ENCODE measurements at regions not wholly inside any gene's neighbourhood (a gene's known extent, or its start where the extent isn't known, plus 50 kb on each side); places are given as distances from the start of the nearest gene placed in this dataset.
"Not testable (repeated sequence)": the region's sequence is repeated elsewhere in the genome, so short reads cannot be mapped to it uniquely, and the experiment has no call there.

DNA sequence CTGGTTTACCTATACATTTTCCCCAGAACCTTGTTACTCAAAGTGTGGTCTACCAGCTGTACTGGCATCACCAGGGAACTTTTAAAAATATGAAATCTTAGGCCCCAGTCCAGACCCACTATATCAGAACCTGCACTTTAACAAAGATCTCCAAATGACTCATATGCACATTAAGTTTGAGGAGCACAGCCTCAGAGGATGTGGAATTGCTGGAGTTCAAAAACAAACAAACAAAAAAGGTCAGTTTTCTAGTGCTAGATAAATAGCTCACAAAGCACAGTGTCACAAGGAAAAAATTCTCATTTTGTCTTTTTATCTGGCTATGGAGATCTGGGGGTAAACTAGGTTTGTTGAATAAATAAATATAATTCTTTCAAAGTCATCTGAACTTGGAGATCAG is 68.9 kb upstream of the ANKRD55 start:
- Histone ChIP-seq H3K4me3 (ENCODE audit: insufficient read depth, low read depth, low read length) (no peak overlapping the region), H3K4me1 (ENCODE audit: control insufficient read depth, insufficient read depth, low read length) (no peaks in the 10 kb centered on the region), H3K9me3 (ENCODE audit: control insufficient read depth, low read length) (no peaks in the 10 kb centered on the region), H3K27me3 (ENCODE audit: control insufficient read depth, insufficient read depth, low read length, poor library complexity, severe bottlenecking) (no peaks in the 10 kb centered on the region), H3K27ac (ENCODE audit: insufficient read depth, low read depth, low read length, poor library complexity, severe bottlenecking) (no peak overlapping the region), H3K36me3 (ENCODE audit: control insufficient read depth, insufficient read depth, low read length) (no peaks in the 10 kb centered on the region)

DNA sequence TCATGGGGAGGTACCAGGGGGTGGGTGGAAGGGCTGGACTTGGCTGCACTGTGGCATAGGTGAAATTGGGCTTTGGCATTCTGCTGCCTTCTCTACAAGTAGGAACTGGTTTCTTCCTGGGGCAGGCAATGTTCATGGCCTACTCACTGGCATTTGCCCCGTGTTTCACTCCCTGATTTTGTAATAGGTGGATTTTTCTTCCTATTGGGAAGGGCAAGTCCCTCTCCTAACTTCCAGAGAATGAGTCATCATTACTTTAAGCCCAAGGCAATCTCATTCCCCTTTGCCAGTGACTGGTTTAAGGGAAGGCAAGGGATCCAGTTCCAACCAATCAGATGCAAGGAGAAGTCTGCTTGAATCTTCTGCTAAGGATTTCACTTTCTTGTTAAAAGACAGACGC is 67.9 kb upstream of the ANKRD55 start:
- no peaks in the 10 kb centered on the region for H3K9me3 ChIP-seq (ENCODE audit: control insufficient read depth, low read length)
- H3K27ac ChIP-seq (ENCODE audit: insufficient read depth, low read depth, low read length, poor library complexity, severe bottlenecking): no peak overlapping the region
- H3K4me1 ChIP-seq (ENCODE audit: control insufficient read depth, insufficient read depth, low read length): no peaks in the 10 kb centered on the region
- H3K36me3 ChIP-seq (ENCODE audit: control insufficient read depth, insufficient read depth, low read length): no peaks in the 10 kb centered on the region
- no peak overlapping the region for H3K4me3 ChIP-seq (ENCODE audit: insufficient read depth, low read depth, low read length)
- WGBS, 2 experiments: 90 to 96% methylated on average over 2 of the region's 2 CpGs
- no peaks in the 10 kb centered on the region for H3K27me3 ChIP-seq (ENCODE audit: control insufficient read depth, insufficient read depth, low read length, poor library complexity, severe bottlenecking)

DNA sequence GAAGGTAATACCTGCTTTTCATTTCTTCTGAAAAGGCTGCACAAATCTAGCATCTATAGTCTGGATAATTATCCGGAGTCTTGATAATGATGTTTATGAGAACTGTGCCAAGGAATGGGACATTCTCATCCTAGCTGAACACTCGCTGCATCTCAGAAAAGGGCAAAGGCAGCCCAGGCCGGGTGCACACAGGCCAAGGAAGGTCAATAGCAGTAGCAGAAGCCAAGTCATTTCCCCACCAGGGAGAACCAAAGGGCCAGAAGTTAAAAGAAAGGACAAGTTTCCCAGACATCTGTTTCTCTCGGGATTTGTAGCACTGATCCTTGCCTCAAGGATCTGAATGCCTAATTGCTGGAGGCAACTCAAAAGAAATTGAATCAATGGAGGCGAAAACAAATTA is 66.1 kb upstream of the ANKRD55 start:
- Histone ChIP-seq H3K27me3 (ENCODE audit: control insufficient read depth, insufficient read depth, low read length, poor library complexity, severe bottlenecking) (no peaks in the 10 kb centered on the region), H3K4me3 (ENCODE audit: insufficient read depth, low read depth, low read length) (no peak overlapping the region), H3K9me3 (ENCODE audit: control insufficient read depth, low read length) (no peaks in the 10 kb centered on the region), H3K36me3 (ENCODE audit: control insufficient read depth, insufficient read depth, low read length) (no peaks in the 10 kb centered on the region), H3K4me1 (ENCODE audit: control insufficient read depth, insufficient read depth, low read length) (no peaks in the 10 kb centered on the region), H3K27ac (ENCODE audit: insufficient read depth, low read depth, low read length, poor library complexity, severe bottlenecking) (no peak overlapping the region)
- 91 to 93% methylated on average over 5 of the region's 5 CpGs for WGBS, 2 experiments

DNA sequence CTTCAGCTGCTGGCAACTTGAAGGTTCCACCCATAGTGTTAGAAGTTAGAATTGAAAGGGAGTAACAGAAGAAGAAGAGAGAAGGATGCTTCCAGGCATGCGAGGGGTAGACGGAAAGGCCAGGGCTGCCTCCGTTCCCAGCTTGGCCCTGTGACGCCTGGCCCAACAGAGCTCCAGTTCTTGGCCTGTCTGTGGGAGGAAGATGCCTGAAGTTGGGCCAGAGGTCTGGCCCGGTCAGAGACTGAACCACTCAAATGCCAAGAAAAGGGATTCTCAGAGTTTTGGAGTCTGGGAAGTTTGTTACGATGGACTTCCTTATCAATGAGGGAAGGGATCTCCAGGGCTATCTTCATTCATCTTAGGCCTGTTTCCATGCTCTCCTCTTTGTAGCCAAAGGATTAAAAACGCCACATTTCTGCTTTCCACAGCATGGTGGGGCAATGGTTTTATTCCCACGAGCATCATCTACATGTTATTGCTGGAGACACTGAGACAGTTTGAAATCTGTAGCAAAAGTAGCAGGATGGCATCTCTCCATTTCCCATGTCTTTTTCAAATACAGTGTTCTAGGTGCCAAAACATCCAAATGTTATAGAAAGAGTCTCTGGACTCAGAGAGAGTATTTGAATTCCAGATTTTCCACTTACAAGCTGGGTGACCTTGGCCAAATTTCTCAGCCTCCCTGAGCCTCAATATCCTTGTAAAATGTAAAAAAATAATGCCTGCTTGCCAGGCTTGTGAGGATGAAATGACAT is 65.4 kb upstream of the ANKRD55 start:
- no peaks in the 10 kb centered on the region for H3K4me1 ChIP-seq (ENCODE audit: control insufficient read depth, insufficient read depth, low read length)
- H3K4me3 ChIP-seq (ENCODE audit: insufficient read depth, low read depth, low read length): no peak overlapping the region
- H3K36me3 ChIP-seq (ENCODE audit: control insufficient read depth, insufficient read depth, low read length): no peaks in the 10 kb centered on the region
- H3K27me3 ChIP-seq (ENCODE audit: control insufficient read depth, insufficient read depth, low read length, poor library complexity, severe bottlenecking): no peaks in the 10 kb centered on the region
- 94 to 95% methylated on average over 8 of the region's 8 CpGs for WGBS, 2 experiments
- no peaks in the 10 kb centered on the region for H3K9me3 ChIP-seq (ENCODE audit: control insufficient read depth, low read length)
- H3K27ac ChIP-seq (ENCODE audit: insufficient read depth, low read depth, low read length, poor library complexity, severe bottlenecking): no peak overlapping the region

DNA sequence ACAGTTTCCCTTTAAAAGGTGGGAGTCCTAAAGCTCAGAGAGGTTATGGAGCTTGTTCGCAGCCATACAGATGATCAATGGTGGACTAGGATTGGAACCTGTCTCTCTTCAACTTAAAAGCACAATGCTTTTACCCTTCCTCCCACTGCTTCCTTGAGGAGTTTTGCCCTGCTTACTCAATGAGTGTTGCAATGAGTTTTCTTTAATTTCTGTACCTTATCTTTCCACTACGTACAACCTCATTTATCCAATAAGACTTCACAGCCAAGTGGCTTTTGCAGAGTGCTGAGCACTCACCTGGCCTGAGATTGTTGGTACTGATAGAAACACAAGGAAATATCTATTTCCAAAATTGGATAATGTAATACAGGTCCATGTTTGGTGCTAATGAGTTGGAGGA is 64.7 kb upstream of the ANKRD55 start:
- H3K9me3 ChIP-seq (ENCODE audit: control insufficient read depth, low read length): no peaks in the 10 kb centered on the region
- WGBS, 2 experiments: 50% methylated on average over 2 of the region's 2 CpGs
- no peak overlapping the region for H3K27ac ChIP-seq (ENCODE audit: insufficient read depth, low read depth, low read length, poor library complexity, severe bottlenecking)
- no peaks in the 10 kb centered on the region for H3K27me3 ChIP-seq (ENCODE audit: control insufficient read depth, insufficient read depth, low read length, poor library complexity, severe bottlenecking)
- H3K4me3 ChIP-seq (ENCODE audit: insufficient read depth, low read depth, low read length): no peak overlapping the region
- no peaks in the 10 kb centered on the region for H3K4me1 ChIP-seq (ENCODE audit: control insufficient read depth, insufficient read depth, low read length)
- no peaks in the 10 kb centered on the region for H3K36me3 ChIP-seq (ENCODE audit: control insufficient read depth, insufficient read depth, low read length)

DNA sequence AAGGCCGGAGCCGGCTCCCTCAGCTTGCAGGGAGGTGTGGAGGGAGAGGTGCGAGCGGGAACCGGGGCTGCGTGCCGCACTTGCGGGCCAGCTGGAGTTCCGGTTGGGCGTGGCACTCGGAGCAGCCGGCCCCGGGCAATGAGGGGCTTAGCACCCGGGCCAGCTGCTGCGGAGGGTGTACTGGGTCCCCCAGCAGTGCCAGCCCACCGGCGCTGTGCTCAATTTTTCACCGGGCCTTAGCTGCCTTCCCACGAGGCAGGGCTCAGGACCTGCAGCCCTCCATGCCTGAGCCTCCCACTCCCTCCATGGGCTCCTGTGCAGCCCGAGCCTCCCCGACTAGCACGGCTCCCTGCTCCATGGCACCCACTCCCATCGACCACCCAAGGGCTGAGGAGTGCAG is 62.2 kb upstream of the ANKRD55 start:
- H3K27me3 ChIP-seq (ENCODE audit: control insufficient read depth, insufficient read depth, low read length, poor library complexity, severe bottlenecking); H3K4me1 ChIP-seq (ENCODE audit: control insufficient read depth, insufficient read depth, low read length); H3K27ac ChIP-seq (ENCODE audit: insufficient read depth, low read depth, low read length, poor library complexity, severe bottlenecking); H3K36me3 ChIP-seq (ENCODE audit: control insufficient read depth, insufficient read depth, low read length); H3K4me3 ChIP-seq (ENCODE audit: insufficient read depth, low read depth, low read length); H3K9me3 ChIP-seq (ENCODE audit: control insufficient read depth, low read length): not testable (repeated sequence)
- WGBS, 2 experiments: 93 to 94% methylated on average over 11 to 22 of the region's 23 CpGs

DNA sequence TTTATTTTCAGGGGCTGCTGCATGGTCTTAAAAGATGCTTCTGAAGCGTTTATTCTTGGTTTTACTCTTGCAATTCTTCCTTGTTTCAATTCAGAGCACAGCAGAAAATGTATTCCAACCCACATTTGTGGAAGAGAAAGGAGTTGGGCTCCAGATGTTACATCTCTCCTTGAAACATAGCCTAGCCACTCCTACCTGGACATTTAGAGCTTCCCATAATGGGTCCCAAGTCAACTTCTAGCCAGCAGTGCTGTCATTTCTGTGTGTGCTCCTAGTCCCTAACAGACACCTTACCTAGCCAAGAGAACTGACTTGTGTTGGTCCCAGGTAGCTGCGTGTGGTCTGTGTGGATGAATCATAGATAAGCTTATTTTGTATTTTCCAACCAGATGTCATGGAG is 61.2 kb upstream of the ANKRD55 start:
- Histone ChIP-seq H3K9me3 (ENCODE audit: control insufficient read depth, low read length) (no peaks in the 10 kb centered on the region), H3K27me3 (ENCODE audit: control insufficient read depth, insufficient read depth, low read length, poor library complexity, severe bottlenecking) (no peaks in the 10 kb centered on the region), H3K4me1 (ENCODE audit: control insufficient read depth, insufficient read depth, low read length) (no peaks in the 10 kb centered on the region), H3K36me3 (ENCODE audit: control insufficient read depth, insufficient read depth, low read length) (no peaks in the 10 kb centered on the region), H3K4me3 (ENCODE audit: insufficient read depth, low read depth, low read length) (no peak overlapping the region), H3K27ac (ENCODE audit: insufficient read depth, low read depth, low read length, poor library complexity, severe bottlenecking) (no peak overlapping the region)
- 87 to 96% methylated on average over 2 of the region's 2 CpGs for WGBS, 2 experiments

DNA sequence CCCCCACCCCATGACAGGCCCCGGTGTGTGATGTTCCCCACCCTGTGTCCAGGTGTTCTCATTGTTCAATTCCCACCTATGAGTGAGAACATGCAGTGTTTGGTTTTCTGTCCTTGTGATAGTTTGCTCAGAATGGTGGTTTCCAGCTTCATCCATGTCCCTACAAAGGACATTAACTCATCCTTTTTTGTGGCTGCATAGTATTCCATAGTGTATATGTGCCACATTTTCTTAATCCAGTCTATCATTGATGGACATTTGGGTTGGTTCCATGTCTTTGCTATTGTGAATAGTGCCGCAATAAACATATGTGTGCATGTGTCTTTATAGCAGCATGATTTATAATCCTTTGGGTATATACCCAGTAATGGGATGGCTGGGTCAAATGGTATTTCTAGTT is 59.7 kb upstream of the ANKRD55 start:
- H3K4me1 ChIP-seq (ENCODE audit: control insufficient read depth, insufficient read depth, low read length); H3K9me3 ChIP-seq (ENCODE audit: control insufficient read depth, low read length); H3K27me3 ChIP-seq (ENCODE audit: control insufficient read depth, insufficient read depth, low read length, poor library complexity, severe bottlenecking); H3K4me3 ChIP-seq (ENCODE audit: insufficient read depth, low read depth, low read length); H3K36me3 ChIP-seq (ENCODE audit: control insufficient read depth, insufficient read depth, low read length); H3K27ac ChIP-seq (ENCODE audit: insufficient read depth, low read depth, low read length, poor library complexity, severe bottlenecking): not testable (repeated sequence)
- WGBS, 2 experiments: no CpG with 5 or more reads among the region's 2 CpGs

DNA sequence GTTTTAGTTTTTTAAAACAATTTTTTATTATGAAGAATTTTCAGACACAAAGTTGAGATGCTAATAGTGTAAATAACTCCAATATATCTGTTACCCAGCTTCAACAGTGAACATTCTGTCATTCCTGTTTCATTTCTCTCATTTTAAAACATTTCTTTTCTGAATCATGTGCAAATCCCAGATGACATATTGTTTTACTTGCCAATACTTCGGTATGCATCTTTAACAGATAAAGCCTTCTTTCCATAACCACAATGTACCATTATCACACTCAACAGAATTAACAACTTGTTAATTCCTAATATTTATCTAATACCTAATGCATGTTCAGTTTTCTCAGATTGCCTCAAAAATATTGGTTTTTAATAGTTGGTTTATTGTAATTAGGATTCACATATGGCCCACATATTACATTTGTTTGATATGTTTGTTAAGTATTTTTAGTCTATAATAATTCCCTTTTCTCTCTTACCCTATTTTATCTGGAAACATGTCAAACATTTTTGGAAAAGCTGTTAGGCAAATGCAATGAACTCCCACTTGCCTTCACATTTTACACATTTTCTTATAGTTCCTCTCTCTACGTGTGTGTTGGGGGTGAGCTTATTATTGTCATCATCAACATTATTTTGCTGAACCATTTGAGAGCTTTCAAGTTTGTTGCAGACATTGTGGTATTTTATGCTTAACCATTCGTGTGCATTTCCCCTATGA is 58.7 kb upstream of the ANKRD55 start:
- Histone ChIP-seq H3K9me3 (ENCODE audit: control insufficient read depth, low read length) (no peaks in the 10 kb centered on the region), H3K27me3 (ENCODE audit: control insufficient read depth, insufficient read depth, low read length, poor library complexity, severe bottlenecking) (no peaks in the 10 kb centered on the region), H3K4me3 (ENCODE audit: insufficient read depth, low read depth, low read length) (no peak overlapping the region), H3K4me1 (ENCODE audit: control insufficient read depth, insufficient read depth, low read length) (no peaks in the 10 kb centered on the region), H3K36me3 (ENCODE audit: control insufficient read depth, insufficient read depth, low read length) (no peaks in the 10 kb centered on the region), H3K27ac (ENCODE audit: insufficient read depth, low read depth, low read length, poor library complexity, severe bottlenecking) (no peak overlapping the region)
- WGBS, 2 experiments: 95 to 97% methylated on average over 1 to 3 of the region's 3 CpGs

DNA sequence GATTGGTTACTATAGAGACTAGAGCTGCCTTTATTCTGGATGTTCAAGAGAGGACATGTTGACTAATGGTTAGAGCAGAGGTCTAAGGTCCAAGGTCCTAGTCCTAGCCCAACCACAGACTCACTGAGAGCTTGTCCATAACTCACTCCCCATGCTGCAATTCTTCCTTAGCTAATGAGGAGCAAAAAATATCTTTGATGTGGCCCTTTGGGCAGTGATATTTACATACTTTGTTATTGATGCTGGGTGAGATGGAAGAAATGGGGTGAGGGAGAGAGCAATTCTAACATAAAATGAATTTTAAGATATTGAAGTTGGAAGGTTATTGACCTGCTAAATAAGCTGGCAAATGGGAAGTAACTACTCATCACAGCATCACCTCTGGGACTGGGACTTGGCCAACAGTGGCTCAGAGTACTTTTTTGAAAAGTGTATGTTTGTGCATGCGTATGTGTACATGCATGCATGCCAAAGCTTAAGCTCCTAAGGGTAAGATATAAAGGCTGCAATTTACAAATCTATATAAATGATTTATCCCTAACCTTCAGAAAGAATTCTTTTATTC is 58.0 kb upstream of the ANKRD55 start:
- Histone ChIP-seq H3K9me3 (ENCODE audit: control insufficient read depth, low read length) (no peaks in the 10 kb centered on the region), H3K4me1 (ENCODE audit: control insufficient read depth, insufficient read depth, low read length) (no peaks in the 10 kb centered on the region), H3K27ac (ENCODE audit: insufficient read depth, low read depth, low read length, poor library complexity, severe bottlenecking) (no peak overlapping the region), H3K36me3 (ENCODE audit: control insufficient read depth, insufficient read depth, low read length) (no peaks in the 10 kb centered on the region), H3K27me3 (ENCODE audit: control insufficient read depth, insufficient read depth, low read length, poor library complexity, severe bottlenecking) (no peaks in the 10 kb centered on the region), H3K4me3 (ENCODE audit: insufficient read depth, low read depth, low read length) (no peak overlapping the region)
- WGBS, 2 experiments: no CpG with 5 or more reads among the region's 1 CpG

Measured in ectodermal cell (in vitro differentiated cells).